GM21360 (cell line): ENCODE measurements at regions not wholly inside any gene's neighbourhood (a gene's known extent, or its start where the extent isn't known, plus 50 kb on each side); places are given as distances from the start of the nearest gene placed in this dataset.

Experiments
- ATAC-seq: cut with Tn5 transposase; IDR thresholded peaks from one replicate; pipeline ENCODE4 v1.9.1; 2021; ENCODE audit warnings: mild to moderate bottlenecking, moderate library complexity; ENCODE audit not compliant: unreplicated experiment

DNA sequence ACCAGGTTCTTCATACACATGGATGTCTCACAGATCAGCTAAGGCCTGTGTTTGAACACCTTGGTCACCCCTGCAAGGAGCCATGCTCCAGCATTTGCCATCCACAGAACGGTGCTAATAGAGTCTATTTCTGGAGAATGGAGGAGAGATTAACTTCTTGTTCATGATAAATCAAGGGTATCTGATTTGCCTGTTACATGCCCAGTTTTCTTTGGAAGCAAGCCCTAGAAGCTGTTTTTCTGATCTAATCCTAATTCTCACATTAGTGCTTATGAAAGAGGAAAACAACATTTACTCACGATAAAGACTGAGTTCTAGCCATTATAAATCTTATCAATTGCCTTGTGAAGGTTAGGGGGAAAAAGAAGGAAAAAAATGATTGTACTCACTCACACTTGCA lies 119.6 kb upstream of the DTNA start:
- ATAC-seq: no peak

DNA sequence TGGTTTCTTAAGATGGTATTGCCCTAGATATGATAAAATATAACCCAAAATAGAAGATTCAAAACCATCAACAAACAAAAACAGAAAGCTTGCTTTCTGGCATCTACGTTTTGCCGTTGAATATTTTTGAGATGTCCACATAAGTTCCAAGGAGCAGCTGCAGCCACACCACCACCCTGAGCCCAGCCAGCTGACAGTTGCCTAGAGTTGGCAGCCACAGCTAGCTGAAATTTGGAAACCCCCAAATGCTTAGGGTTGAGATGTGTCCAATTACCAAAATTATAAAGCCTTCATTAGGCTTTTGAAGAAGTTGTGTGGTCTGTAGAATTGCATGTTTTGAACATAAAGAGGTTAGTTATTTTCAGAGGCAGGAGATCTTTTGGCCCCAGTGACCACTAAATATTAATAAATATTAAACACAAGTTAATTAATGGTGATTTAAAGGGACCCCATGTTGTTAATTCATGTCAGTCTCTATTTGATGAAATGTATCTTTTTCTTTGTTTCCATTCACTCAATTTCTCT lies 118.1 kb upstream of the DTNA start:
- ATAC-seq: no peak

DNA sequence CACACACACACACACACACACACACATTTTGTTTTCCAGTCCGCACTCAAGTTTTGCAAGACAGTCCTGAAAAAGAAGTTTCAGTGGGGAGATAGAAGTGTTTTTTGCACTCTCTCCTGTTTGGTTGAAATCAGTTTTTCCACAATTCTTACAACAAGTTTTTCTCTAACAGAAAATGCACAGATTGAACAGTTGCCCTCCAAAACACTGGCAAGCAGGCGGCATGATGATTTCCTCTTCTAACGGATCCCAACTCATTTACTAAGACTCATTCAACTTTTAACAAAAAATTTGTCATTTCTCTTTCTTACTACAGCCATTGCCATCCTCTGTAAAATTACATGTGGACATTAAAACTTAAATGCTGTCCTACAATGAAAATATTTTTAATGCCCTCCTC lies 117.6 kb upstream of the DTNA start:
- no peak for ATAC-seq

DNA sequence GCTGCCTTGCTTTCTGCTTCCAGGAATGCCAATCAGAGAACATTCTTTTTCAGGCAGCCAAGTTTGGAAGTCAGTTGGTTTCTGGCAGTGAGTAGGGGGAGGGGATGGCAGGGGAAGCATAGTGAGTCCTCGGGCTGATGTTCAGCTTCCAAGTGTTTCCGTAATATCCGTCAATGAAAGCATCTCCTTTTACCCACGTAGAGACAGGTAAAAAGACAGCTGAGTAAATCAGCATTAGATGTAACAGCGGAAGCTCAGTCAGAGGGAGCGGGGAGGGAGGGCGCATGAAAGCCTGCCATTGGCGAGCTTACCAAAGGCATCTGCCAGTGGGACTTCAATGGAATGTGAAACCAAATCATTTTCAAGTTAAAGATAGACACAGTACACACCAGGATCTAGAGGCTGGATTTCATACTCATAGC lies 117.1 kb upstream of the DTNA start:
- ATAC-seq: no peak

DNA sequence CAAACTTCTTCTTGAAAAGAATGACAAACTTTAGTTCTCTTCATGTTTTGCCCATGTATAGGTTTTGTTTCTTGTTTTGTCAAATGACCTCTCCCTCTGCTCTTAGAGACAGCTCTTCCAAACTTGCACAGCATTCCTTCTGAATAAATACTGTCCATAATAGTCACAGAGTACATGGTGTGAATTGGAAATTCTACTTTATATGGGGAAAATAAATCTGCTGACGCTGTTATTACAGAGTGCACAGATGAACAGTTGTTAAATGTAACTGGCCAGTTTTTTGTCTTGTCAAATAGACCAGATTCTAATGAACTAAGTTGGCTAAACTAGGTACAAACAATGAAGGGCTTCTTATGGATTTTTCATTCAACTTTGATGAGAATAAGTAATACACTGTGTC lies 115.8 kb upstream of the DTNA start:
- no peak for ATAC-seq

DNA sequence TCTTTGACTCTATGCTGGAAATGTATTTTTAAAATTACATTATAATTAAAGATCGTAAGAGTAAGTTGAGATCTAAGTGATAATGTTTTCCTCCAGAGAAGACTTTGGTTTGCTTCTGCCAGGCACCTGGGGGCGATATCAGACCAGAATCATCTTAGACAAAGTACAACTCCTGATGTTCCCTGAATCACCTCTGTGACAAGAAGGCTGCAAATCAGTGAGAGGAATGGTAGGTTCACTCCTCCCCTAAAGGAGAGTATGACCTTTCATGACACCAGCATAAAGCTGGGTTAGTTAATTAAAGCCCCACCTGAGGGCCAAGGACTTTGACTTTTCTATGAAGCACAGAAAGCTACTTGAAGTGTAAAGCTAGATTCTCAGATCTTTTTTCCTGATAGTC lies 114.4 kb upstream of the DTNA start:
- ATAC-seq: no peak

DNA sequence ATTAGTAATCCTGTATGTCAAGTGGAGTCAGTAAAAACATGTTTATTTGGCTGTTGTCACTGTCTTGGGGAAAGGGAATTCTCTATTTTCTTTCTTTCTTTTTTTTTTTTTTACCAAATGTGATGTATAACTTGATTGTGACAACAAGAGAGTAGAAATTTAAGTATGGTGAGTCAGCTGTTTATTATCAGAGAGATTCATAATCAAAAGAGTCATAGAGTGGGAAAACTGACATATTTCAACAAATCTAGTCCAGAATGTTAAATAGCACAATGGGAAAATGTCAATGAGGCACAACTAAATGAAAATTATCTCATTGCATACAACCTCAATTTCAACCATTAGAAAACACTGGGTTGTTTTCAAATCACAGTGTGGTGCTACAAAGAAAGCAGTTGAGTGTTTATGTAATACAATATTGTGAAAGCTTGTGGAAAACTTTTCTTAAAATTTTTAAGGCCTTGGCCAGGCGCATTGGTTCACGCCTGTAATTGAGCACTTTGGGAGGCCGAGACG lies 111.9 kb upstream of the DTNA start:
- ATAC-seq: no peak

DNA sequence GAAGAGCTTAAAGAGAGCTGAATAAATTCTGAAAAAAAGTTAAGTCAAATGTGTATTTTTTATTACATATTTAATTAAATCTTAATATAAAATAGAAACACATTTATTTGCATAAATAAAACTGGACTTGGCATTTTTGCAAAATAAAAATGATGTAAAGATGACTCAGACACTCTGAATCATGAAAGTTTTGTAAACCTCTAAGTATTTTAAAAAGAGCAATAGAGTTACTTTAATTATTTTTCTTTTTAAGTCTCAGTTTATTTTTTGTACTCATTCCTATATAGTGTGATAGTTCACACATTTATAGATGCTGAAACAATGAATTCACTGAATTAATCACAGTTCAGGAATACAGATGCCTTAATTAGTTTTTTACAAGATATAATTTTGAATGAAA lies 109.9 kb upstream of the DTNA start:
- no peak for ATAC-seq

DNA sequence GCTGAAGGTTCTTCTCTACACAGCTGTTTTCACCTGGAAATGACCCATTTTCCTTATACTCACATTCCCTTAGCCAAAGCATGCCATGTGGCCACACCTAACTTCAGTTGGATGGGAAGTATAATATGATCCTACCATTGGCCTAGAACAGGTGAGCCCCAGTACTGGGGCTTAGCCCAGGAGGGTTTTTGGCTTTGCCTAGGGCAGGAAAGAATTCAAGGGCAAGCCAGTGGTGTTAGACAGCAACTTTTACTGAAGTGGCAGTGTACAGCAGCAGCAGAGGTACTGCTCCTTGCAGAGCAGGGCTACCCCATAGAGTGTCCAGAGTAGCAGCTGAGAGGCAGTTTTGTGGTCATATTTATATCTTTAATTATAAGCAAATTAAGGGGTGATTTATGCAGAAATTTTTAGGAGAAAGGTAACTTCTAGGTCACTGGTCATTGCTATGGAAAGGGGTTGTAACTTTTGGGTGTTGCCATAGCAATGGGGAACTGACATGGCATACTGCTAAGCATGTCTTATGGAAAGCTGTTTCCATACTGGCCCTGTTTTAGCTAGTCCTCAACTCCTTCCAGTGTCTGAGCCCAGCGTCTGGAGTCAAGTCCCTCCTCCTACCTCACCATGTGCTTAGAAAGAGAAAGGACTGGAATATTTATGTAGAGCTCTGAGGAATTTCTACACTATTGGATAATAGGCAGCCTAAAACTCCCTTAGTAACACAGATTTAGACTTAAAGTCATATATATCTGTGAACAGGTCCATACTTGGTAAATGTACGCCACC lies 109.0 kb upstream of the DTNA start:
- no peak for ATAC-seq

DNA sequence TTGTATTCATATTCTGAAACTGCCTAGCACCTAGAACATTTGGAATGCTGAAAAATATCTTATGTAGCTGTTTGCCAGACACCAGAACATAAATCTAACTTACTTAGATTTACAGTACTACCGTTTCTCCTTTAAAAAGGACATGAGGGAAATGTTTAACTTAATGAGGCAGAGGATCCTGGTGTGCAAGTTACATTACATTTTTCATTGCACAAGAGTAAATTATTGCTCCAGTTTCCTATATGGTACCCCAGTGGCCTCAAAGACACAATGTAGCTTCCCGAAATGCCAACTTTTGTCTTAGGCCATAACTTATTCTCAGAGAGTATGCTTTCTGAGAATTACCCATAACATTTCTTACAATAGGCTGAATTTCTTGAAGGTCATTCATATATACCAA lies 105.5 kb upstream of the DTNA start:
- ATAC-seq: no peak

DNA sequence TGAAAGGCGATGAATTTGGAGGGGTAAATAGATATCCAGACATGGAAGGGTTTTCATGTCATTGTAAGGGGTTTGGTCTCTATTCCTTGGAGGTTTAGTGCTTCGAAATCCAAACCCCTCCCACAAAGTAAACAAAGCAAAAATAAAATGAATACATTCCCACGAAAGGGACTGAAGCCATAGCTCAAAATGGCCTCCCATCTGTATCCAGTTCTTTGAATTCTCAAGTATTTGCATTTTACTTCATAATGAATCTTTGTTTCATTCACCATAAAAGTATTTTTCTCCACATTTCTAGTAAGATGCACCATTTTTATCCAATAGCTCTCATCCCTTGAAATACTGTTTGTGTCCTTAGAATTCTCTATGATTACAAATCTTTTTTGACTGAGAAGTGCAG lies 103.2 kb upstream of the DTNA start:
- ATAC-seq: no peak

DNA sequence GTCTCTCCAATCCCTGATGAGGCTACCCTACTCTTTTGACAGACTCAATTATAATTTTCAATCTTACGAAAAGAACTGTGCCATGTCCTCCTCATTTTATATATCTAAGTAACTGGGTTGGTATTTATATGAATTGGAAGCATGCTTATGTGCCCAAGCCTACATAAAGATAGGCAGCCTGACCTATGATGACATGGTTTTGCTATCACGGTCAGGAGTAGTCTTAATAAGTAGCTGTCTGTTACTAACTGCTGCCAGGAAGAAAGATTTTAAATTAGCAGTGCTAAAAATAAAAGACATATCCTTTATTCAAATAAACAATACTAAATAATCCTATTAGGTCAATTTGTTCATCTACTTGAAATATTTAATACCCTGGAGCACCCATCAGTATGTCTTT lies 102.0 kb upstream of the DTNA start:
- ATAC-seq: no peak

DNA sequence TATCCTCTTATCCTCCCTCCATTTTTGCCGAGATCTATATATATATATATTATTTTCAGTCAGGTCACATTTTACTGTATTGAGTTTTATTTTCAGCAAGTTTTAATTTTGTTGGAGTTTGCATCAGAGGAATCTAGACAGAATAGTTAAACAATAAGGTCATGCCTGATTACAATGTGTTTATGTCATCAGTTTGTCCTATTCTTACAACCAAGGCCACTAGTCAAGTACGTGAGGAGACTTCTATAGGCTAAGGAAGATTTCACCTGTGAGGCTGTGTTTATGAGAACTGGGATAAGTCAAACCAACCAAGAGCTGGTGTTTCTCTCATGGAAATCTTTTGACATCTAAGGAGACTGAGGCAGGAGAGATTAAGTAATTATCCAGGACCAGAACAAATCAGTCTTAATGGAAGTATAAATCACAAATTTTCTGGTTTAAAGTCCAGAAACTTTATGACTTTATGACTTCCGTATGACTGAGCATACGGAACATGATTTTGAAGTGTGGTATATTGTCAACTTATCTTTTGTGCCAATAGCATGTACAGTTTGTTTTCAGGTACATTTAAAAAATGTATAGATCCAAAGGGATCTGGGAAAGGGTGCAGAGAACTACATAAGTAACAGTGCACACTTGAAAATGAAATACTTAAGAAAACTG lies 100.0 kb upstream of the DTNA start:
- ATAC-seq: no peak

DNA sequence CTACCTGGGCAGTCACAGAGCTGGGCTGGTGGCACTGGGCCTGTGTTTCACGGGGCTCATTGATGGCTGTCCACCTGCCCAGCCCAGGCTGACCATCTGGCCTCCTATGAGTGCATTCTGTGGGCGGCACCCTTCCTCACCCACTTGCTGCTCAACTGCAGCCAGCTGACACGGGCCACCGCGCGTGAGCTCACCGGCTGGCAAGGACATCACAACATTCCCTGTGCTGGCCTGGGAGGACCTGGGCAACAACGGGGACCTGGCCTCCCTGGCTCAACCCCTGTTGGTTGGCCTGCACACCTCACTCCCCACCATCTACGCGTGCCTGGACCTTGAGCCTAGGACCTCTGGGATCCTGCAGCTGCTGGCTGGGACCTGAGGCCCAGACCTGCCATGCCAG lies 98.2 kb upstream of the DTNA start:
- ATAC-seq: no peak

DNA sequence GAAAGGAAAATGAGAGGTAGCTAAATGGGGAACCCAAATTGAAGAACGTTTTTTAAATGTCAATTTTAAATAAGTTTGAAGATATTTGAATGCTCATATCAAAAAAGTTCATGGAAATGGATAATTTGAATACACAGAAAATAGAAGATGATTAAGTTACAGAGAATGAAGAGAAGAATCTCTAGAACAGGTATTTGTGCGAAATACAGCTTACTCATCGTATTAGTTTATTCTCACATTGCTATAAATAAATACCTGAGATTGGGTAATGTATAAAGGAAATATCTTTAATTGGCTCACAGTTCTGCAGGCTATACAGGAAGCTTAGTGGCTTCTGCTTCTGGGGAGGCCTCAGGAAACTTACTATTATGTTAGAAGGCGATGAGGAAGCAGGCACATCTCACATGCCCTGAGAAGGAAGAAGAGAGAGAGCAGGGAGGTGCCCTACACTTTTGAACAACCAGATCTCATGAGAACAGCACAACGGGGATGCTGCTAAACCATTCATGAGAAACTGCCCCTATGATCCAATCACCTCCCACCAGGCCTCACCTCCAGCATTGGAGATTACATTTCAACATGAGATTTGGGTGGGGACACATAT lies 89.7 kb upstream of the DTNA start:
- ATAC-seq: no peak

DNA sequence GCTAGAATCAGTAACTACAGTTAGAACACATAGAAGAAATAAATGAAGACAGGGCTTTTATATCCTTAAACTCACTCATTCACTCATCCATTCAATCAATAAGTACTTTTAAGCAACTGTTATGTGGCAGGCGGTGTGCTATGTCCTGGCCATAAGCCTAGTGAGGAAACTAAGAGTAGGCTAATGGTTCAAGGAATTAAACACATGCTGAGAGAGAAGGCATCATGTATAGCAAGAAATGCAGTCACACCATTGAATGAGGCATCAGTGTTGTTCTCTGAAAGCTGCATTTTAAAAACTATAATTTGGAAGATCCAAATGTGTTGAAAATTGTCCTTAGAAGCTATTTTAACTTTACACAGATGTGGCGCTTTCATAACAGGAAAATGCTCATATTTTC lies 86.5 kb upstream of the DTNA start:
- no peak for ATAC-seq

DNA sequence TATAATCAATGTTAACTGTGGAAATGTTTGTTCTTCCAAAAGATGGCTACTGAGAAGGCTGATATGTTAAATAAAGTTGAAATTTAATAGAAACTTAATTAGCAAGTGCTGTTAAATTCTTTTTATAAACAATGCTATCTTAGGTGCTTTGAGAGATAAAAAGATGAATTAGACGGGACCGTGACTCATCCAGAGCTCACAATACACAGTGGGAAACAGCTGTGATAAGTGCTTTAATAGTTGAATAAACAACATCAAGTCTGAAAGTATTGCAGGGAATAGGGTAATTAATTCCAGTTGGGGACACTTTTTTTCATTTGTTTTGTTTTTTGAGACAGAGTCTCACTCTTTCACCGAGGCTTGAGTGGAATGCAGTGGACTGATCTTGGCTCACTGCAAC lies 85.5 kb upstream of the DTNA start:
- ATAC-seq: no peak

DNA sequence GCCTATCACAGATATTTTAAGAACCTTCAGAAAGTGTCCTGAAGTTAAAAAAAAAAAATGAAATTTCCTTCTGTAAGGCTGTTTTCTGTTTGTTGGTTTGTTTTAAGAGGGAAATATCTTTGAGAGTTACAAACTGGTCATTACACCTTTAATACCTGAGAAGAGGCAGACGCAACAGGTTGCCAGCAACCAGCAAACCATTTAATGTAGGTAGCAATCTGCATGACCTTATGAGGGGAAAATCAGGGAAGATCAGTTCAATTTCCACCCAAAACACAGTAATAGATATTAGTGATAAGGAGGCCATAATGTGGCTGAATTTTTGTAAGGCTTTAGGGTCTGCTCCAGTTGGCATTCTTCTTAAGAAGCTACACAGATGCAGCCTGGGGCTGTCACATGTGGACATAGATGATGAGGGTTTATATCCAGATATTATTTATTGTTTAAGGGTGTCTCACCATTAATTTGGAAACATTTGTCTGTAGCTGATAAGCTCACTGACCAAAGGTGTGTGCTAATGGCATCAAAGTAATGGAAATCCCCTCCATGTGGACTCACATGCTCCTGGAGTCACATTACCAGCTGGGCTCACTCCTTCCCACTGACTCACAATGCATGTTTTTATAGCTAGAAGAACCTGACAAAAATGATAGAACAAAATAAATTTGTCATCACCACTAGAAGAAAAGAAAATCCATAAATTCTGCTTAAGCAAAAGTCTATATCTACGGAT lies 83.5 kb upstream of the DTNA start:
- ATAC-seq: no peak

DNA sequence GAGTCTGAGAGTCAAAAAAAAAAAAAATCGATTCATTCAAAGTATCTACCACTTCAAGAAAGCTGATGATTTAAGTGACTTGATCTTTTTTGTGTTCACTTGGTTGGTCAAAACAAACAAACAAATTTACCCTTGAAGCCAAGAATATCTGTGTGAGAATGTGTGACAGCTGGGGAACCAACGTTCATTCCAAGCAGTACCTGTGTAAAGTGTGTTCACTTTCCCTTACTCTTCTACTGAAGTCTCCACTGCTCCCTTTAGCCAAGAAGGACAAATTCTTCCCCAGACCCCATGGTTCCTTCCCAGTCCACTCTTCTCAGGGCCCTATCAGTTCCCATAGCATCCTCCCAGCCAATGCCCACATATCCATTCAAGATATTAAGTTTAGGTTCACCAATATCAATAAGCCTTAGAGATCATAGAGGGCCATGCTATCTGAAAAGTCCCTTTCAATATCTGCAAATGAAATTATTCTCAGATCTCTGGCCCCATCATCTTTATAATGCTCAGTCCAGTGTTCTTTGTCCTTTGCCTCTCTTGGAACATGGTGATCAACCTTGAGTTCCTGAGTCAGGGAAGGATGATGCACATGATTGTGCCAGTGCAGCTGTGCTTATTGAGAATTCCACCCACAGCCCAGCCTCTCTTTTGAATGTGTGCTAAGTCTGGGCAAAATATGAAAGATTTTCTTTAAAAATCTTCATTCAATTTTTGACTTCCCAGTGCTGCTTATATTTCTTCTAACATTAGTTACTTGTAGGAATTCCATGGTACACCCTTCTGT lies 82.8 kb upstream of the DTNA start:
- no peak for ATAC-seq
